Natural killer cell (primary cell): ENCODE measurements at regions not wholly inside any gene's neighbourhood (a gene's known extent, or its start where the extent isn't known, plus 50 kb on each side); places are given as distances from the start of the nearest gene placed in this dataset.

Experiments
- ATAC-seq, 3 donors: fragments of 150-1000 bp in 2 of 3; fragments of 200-7000 bp in 1 of 3; cut with Tn5 transposase; 1 replicate in 1 of 3; 2 replicates in 2 of 3; pipeline ENCODE4 v1.10.0; 2021; ENCODE audit warnings: mild to moderate bottlenecking in 2 of 3, moderate library complexity in 2 of 3
- DNase-seq, 2 donors: peaks; one replicate each; pipeline versions ENCODE4 v3.0.0 to v3.0.0-alpha.2; 2013 to 2021; ENCODE audit warnings: mixed read lengths in 1 of 2
- H3K27ac ChIP-seq: one replicate; pipeline ENCODE4 v1.5.1; 2013; ENCODE audit warnings: mild to moderate bottlenecking, low read length
- H3K27me3 ChIP-seq: one replicate; pipeline ENCODE4 v1.6.1; 2013; ENCODE audit warnings: low read length; ENCODE audit not compliant: control insufficient read depth, insufficient read depth
- H3K36me3 ChIP-seq: one replicate; pipeline ENCODE4 v1.6.1; 2013; ENCODE audit warnings: low read length; ENCODE audit not compliant: control insufficient read depth, insufficient read depth
- H3K4me1 ChIP-seq: one replicate; pipeline ENCODE4 v1.6.1; 2013; ENCODE audit warnings: low read length; ENCODE audit not compliant: control insufficient read depth, insufficient read depth
- H3K4me3 ChIP-seq: one replicate; pipeline ENCODE4 v1.5.1; 2013; ENCODE audit warnings: low read length
- H3K9me3 ChIP-seq: one replicate; pipeline ENCODE4 v1.6.1; 2013; ENCODE audit warnings: low read length; ENCODE audit not compliant: control insufficient read depth, insufficient read depth
- H3K27ac Mint-ChIP-seq, 2 donors: one replicate each; pipeline ENCODE4 v1.8.0; 2022; ENCODE audit warnings: mild to moderate bottlenecking in 2 of 2, mixed read lengths in 2 of 2, moderate library complexity in 1 of 2
- H3K27me3 Mint-ChIP-seq, 2 donors: one replicate each; pipeline ENCODE4 v1.8.0; 2022; ENCODE audit warnings: low read depth in 2 of 2, mixed read lengths in 2 of 2
- H3K36me3 Mint-ChIP-seq: one replicate; pipeline ENCODE4 v1.8.0; 2022; ENCODE audit warnings: mixed read lengths
- H3K4me1 Mint-ChIP-seq, 2 donors: one replicate each; pipeline ENCODE4 v1.8.0; 2022; ENCODE audit warnings: mixed read lengths in 2 of 2
- H3K4me3 Mint-ChIP-seq: one replicate; pipeline ENCODE4 v1.8.0; 2022; ENCODE audit warnings: mild to moderate bottlenecking, moderate library complexity, mixed read lengths
- H3K9me3 Mint-ChIP-seq, 2 donors: one replicate each; pipeline ENCODE4 v1.8.0; 2022; ENCODE audit warnings: mixed read lengths in 2 of 2
- WGBS: methylation state at CpG from one replicate; pipeline ENCODE4 v1.1.7; 2013; ENCODE audit warnings: missing lambda C conversion rate; ENCODE audit not compliant: insufficient coverage; 5-methylcytosine and 5-hydroxymethylcytosine counted together
- intact Hi-C: fragments of 100-400 bp; cut with micrococcal nuclease; formaldehyde crosslinking; loops from one replicate; pipeline ENCODE4 v1.14.2; 2022
- TF ChIP-seq, protein P1 (sequence below): fragments of 200-600 bp; IDR thresholded peaks from one replicate; pipeline ENCODE4 v1.8.0; 2022; ENCODE audit warnings: antibody characterized with exemption

- H3K9me3 ChIP-seq, result no peaks in the 10 kb centered on the region
- ATAC-seq (no peak), DNase-seq (no peak)
- no peak overlapping the region for H3K27ac ChIP-seq
- intact Hi-C loops, result no loop called here
- Mint-ChIP-seq H3K36me3 (no peaks in the 10 kb centered on the region), H3K4me3 (no peak overlapping the region), H3K4me1 (no peaks in the 10 kb centered on the region), H3K27me3 (no peaks in the 10 kb centered on the region), H3K27ac (no peak overlapping the region), H3K9me3 (no peaks in the 10 kb centered on the region)
- H3K4me3 ChIP-seq, result no peak overlapping the region
- no peaks in the 10 kb centered on the region for H3K27me3 ChIP-seq
- TF ChIP-seq, protein P1, sequence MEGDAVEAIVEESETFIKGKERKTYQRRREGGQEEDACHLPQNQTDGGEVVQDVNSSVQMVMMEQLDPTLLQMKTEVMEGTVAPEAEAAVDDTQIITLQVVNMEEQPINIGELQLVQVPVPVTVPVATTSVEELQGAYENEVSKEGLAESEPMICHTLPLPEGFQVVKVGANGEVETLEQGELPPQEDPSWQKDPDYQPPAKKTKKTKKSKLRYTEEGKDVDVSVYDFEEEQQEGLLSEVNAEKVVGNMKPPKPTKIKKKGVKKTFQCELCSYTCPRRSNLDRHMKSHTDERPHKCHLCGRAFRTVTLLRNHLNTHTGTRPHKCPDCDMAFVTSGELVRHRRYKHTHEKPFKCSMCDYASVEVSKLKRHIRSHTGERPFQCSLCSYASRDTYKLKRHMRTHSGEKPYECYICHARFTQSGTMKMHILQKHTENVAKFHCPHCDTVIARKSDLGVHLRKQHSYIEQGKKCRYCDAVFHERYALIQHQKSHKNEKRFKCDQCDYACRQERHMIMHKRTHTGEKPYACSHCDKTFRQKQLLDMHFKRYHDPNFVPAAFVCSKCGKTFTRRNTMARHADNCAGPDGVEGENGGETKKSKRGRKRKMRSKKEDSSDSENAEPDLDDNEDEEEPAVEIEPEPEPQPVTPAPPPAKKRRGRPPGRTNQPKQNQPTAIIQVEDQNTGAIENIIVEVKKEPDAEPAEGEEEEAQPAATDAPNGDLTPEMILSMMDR, result no peak
- H3K36me3 ChIP-seq, result no peaks in the 10 kb centered on the region
- WGBS, result 100% methylated on average over 1 of the region's 2 CpGs
- no peaks in the 10 kb centered on the region for H3K4me1 ChIP-seq
These were observed 425.5 kb downstream of the CBLN4 start for GRCh38 chr20:55579802-55580201.

DNA sequence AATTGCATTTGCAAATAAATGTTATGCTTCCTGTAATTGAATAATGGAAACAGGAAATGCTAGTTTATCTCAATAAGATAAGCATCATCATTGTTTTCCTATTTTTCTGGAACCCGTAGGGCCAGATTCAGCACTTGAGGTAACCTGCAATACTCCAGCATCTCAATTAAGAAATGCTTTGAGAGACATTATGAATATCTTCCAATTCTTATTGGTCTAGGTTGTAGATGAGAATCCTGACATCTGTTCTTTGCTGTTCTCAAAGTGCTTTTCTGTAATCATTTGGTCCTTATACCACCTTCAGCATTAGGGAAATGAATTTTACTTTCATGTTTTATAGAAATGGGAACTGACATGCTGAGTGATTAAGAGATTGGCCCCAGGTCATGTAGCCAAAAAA, 428.3 kb downstream of the CBLN4 start:
- Histone ChIP-seq H3K4me3 (no peak overlapping the region), H3K4me1 (no peaks in the 10 kb centered on the region), H3K27ac (no peak overlapping the region), H3K27me3 (no peaks in the 10 kb centered on the region), H3K36me3 (no peaks in the 10 kb centered on the region), H3K9me3 (no peaks in the 10 kb centered on the region)
- WGBS, result 50% methylated on average over 1 of the region's 1 CpG
- H3K27ac Mint-ChIP-seq, result no peak overlapping the region
- TF ChIP-seq, protein P1, result no peak
- no peaks in the 10 kb centered on the region for H3K9me3 Mint-ChIP-seq
- H3K27me3 Mint-ChIP-seq, result no peaks in the 10 kb centered on the region
- H3K36me3 Mint-ChIP-seq, result no peaks in the 10 kb centered on the region
- no peaks in the 10 kb centered on the region for H3K4me1 Mint-ChIP-seq
- ATAC-seq (no peak), DNase-seq (no peak)
- intact Hi-C loops, result no loop called here
- no peak overlapping the region for H3K4me3 Mint-ChIP-seq

GRCh38 chr20:55569084-55569483, 436.2 kb downstream of the CBLN4 start:
- H3K27me3 Mint-ChIP-seq, result no peaks in the 10 kb centered on the region
- TF ChIP-seq, protein P1, result no peak

GRCh38 chr20:55567826-55568225, 437.5 kb downstream of the CBLN4 start:
- DNase-seq, result no peak
- H3K4me3 ChIP-seq, result no peak overlapping the region
- intact Hi-C loops, result no loop called here
- Mint-ChIP-seq H3K27me3 (no peaks in the 10 kb centered on the region), H3K4me1 (no peaks in the 10 kb centered on the region), H3K36me3 (peaks cover 7% of the 10 kb centered on the region), H3K27ac (no peak overlapping the region), H3K4me3 (no peak overlapping the region), H3K9me3 (peaks cover 12 to 15% of the 10 kb centered on the region in 2 donors)
- ATAC-seq, result no peak
- H3K27me3 ChIP-seq, result no peaks in the 10 kb centered on the region
- TF ChIP-seq, protein P1, result no peak
- H3K27ac ChIP-seq, result no peak overlapping the region
- H3K4me1 ChIP-seq, result no peaks in the 10 kb centered on the region
- WGBS, result 88% methylated on average over 6 of the region's 6 CpGs
- no peaks in the 10 kb centered on the region for H3K9me3 ChIP-seq
- H3K36me3 ChIP-seq, result no peaks in the 10 kb centered on the region

More at GRCh38 chr20:55569084-55569483, 436.2 kb downstream of the CBLN4 start:
- Histone ChIP-seq H3K27ac (no peak overlapping the region), H3K4me1 (no peaks in the 10 kb centered on the region), H3K36me3 (no peaks in the 10 kb centered on the region), H3K9me3 (no peaks in the 10 kb centered on the region), H3K27me3 (no peaks in the 10 kb centered on the region), H3K4me3 (no peak overlapping the region)
- Mint-ChIP-seq H3K27ac (no peak overlapping the region), H3K9me3 (peaks cover 10% of the 10 kb centered on the region in 2 donors), H3K4me1 (no peaks in the 10 kb centered on the region), H3K4me3 (no peak overlapping the region), H3K36me3 (no peaks in the 10 kb centered on the region)
- intact Hi-C loops, result no loop called here
- DNase-seq (no peak), ATAC-seq (no peak)
- no CpG with 5 or more reads among the region's 3 CpGs for WGBS
